Nucleus accumbens (tissue), 56 donors: ENCODE measurements at regions not wholly inside any gene's neighbourhood (a gene's known extent, or its start where the extent isn't known, plus 50 kb on each side); places are given as distances from the start of the nearest gene placed in this dataset.

Source experiments
- DNase-seq, 56 donors: peaks; one replicate each; lab custom pipeline; 2025; lab: John Stamatoyannopoulos, UW

- DNase-seq = no peak
Measured at GRCh38 chr17:77716289-77716926, 242.1 kb upstream of the TNRC6C start.

DNA sequence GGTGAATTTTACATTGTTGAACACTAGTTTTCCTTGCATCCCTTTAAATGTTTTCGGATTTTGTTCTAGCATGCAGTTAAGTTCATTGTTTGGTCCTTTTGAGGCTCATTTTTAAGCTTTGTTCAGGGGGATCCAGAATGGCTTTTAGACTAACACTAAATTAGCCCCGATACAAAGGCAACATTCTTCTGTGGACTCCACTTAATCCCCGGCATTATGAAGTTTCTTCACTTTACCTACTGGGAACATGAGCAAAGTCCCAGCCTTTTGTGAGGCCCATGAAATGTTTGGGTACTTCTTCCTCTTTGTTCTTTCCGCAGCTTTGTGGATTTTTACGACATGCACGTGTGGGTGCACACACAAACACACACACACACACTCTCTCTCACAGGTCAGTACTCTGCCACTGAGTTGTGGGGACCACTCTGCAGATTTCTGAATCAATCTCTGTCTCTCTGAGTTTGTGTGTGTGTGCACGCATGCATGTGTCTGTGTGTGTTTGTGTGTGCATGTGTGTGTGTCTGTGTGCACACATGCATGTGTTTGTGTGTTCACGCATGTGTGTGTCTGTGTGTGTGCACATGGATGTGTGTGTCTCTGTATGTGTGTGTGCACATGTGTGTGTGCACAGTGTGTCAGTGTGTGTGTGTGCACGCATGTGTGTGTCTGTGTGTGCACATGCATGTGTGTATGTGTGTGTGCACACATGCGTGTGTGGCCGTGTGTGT is 240.4 kb upstream of the TNRC6C start:
- no peak for DNase-seq

DNA sequence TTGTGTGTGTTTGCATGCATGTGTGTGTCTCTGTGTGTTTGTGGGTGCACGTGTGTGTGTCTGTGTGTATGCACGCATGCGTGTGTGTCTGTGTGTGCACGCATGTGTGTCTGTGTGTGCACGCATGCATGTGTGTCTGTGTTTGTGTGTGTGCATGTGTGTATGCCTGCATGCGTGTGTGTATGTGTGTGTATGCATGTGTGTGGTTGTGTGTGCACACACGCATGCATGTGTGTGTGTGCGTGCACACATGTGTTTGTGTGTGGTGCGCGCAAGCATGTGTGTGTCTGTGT is 239.9 kb upstream of the TNRC6C start:
- DNase-seq = no peak

- no peak for DNase-seq
Measured at GRCh38 chr17:77719806-77720205, 238.7 kb upstream of the TNRC6C start.

DNA sequence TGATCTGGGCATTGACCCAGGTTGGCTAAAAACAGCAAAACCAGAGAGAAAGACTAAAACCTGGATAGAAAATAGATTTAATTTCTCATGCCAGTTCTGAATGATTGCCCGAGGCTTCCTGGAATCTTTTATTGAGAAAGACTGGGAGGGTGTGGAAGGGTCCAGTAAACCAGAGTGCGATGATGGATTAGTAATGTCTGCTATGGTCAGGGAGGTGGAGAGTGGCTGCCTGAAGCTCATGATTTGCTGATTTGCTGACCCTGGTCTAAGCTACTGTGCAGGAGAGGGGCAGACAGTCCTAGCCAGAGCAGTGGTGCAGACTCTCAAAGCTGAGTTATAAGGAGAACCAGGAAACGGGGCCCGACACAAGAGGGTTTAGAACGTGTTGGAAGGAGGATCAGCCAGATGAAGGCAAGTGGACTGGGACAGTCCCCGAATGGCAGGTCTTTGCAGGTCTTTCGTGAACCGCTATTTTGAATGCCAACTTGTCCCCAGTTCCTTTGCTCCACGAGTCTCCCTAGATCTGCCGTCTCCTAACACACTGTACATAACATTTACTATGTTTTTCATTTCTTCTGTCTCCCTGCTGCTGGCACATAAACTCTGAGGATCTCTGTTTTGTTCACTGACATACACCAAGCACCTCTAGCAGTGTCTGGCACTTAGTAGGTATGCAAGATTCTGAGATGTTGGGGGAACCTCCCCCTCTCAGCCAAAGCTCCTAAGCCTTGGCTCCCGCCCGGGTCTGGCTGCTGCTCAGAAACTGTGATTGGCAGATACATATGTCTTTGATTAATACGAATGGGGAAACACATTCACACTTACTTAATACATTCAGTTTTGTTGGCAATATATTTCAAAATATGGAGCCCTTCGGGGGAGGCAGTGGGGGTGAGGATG is 237.3 kb upstream of the TNRC6C start:
- DNase-seq = no peak

GRCh38 chr17:77721846-77722160 is 236.7 kb upstream of the TNRC6C start:
- no peak for DNase-seq

DNA sequence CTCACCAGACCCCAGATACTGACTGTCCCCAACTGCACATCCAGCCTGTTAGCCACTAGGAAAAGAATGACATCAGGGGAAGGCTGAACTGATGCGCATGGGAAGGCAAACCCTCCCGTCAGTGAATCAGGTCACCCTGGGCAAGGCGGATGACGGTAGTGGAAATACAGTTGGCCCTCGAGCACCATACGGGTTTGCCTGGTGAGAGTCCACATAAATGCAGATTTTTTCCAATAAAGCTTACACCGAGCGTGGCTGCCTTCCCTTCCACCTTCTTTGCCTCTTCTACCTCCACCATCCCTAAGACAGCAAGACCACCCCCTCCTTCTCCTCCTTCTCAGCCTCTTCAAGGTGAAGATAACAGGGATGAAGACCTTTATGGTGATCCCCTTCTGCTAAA is 236.1 kb upstream of the TNRC6C start:
- no peak for DNase-seq

GRCh38 chr17:77723071-77723908 is 235.2 kb upstream of the TNRC6C start:
- peak in 36 of 56 donors; percentile 13 to 75 (median 46) for DNase-seq

- DNase-seq = no peak
Measured at GRCh38 chr17:77723909-77724875, 234.3 kb upstream of the TNRC6C start.

GRCh38 chr17:77724876-77725615 is 233.5 kb upstream of the TNRC6C start:
- DNase-seq = no peak

GRCh38 chr17:77725846-77726245 is 232.7 kb upstream of the TNRC6C start:
- no peak for DNase-seq

- no peak for DNase-seq
Measured at GRCh38 chr17:77726549-77727006, 231.9 kb upstream of the TNRC6C start.

DNA sequence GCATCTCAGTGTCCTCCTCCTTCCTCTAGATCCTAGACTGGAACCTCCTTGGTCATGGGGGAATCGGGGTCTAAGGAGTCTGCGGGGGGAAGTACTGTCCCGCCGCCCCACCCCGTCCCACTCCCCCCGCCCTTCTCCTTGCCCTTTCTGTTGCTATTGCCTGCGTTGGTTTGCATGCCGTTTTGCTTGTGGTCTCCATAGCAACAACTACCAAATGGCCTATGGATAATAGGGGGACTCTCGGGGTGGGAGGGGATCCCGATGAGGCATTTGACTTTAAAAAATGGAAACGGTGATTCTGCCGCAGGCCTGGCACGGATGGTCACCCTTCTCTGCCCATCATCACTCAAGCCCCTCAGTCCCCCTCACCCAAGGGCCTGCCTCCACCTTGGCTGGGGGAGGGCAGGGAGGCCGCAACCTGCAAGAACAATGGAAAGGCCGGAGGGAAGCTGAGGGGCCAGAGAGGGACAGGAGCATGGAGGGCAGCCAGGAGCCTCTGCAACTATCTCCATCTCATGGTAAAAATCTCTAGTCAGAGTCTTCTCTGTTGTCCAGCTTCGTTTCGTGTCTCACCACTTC is 231.4 kb upstream of the TNRC6C start:
- no peak for DNase-seq

- DNase-seq = no peak
Measured at GRCh38 chr17:77728474-77728795, 230.1 kb upstream of the TNRC6C start.

GRCh38 chr17:77728871-77729270 is 229.6 kb upstream of the TNRC6C start:
- no peak for DNase-seq

- no peak for DNase-seq
Measured at GRCh38 chr17:77729587-77729986, 228.9 kb upstream of the TNRC6C start.

DNA sequence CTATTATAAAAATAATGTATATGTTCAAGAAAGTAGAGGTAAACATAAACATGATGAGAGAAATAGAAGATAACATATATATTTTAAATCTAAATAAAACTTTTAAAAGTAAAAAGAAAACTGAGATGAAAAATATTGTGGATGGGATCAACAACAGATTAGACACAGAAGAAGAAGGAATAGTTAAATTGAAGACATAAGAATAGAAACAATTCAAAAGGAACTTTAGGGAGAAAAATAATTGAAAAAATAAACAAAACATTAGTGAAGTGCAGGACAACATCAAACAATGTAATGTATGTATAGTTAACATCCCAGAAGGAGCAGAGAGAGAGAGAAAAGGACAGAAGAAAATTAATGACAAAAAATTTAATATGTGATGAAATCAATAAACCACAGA is 228.1 kb upstream of the TNRC6C start:
- no peak for DNase-seq

DNA sequence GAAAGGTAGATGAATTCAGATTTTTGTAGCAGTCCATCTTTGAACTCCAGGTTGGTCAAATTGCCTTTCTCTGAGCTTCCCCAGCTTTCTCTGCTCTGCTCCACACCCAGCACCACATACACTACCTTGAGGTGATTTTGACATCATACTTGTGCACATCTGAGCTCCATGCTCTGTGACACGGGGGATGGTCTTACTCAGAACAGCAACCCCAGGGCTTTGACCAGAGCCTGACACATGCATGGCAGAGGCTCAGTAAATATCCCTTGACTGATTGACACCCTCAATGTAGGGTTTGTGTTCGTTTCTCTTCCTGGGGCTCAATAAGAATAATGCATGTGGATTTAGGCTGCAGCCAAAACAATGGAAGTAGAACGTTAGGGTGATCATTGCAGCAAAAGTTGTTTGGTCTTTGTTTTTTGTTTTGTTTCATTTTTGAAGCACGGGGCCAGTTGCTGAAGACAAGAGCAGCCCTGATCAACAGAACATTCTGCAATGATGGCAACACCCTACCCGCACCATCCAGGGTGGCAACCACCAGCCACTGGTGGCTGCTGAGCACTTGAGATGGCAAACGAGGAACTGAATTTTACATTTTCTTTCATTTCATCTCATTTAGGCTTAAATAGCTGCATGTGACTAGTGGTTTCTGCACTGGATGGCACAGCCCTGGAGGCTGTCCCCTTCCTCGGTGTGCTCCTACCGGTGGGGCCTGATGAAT is 224.8 kb upstream of the TNRC6C start:
- DNase-seq = no peak
